ENCODE measurements at regions not wholly inside any gene's neighbourhood (a gene's known extent, or its start where the extent isn't known, plus 50 kb on each side); places are given as distances from the start of the nearest gene placed in this dataset.

DNA sequence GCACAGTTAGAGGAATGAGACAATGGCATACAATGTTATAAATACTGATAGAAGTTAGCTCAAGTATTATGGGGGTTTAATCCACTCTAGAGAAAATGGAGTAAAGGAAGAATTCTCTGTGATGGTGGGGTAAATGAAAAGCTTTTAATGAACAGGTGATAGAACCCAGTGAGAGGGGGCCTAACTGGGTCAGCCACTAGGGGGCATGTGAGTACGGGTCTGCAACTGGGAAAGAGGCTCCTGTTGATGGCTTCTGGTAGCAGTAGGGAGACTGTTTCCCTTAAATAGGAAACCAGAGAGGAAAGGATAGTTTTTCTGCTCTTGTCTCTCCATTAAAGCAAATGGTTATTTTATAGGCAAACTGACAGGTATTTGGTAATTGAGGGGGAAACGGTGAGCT lies 132.8 kb upstream of the GPR101 start:
- H2BK15ac ChIP-seq (ENCODE audit: low read depth, poor library complexity, severe bottlenecking), result no peak overlapping the region
- no peaks in the 10 kb centered on the region for H3K4me1 ChIP-seq (ENCODE audit: control insufficient read depth, insufficient read depth, low read depth, low read length)
- WGBS, result 35% methylated on average over 2 of the region's 2 CpGs
- H3K36me3 ChIP-seq (ENCODE audit: control insufficient read depth in 1 of 2, insufficient read depth in 2 of 2, low read depth in 1 of 2, low read length in 2 of 2), result no peaks in the 10 kb centered on the region
- no peak overlapping the region for H3K14ac ChIP-seq (ENCODE audit: low read length in 2 of 2)
- H2AFZ ChIP-seq (ENCODE audit: low read depth, low read length), result no peak overlapping the region
- H4K91ac ChIP-seq (ENCODE audit: low read length), result no peak overlapping the region
- H3K9me3 ChIP-seq (ENCODE audit: control insufficient read depth, low read length), result no peaks in the 10 kb centered on the region
- H2BK12ac ChIP-seq (ENCODE audit: low read length in 2 of 2), result no peak overlapping the region
- no peak overlapping the region for H3K4me2 ChIP-seq (ENCODE audit: low read length, poor library complexity, severe bottlenecking)
- no peak overlapping the region for H3K4ac ChIP-seq (ENCODE audit: low read depth in 1 of 2, low read length in 2 of 2)
- no peaks in the 10 kb centered on the region for H3K27me3 ChIP-seq (ENCODE audit: control insufficient read depth in 1 of 2, insufficient read depth in 1 of 2, low read length in 2 of 2)
- no peaks in the 10 kb centered on the region for H3K79me1 ChIP-seq (replicated peaks; ENCODE audit: low read length, poor library complexity, severe bottlenecking)
- no peak overlapping the region for H4K8ac ChIP-seq (ENCODE audit: low read length)
- H2BK120ac ChIP-seq (ENCODE audit: low read depth, low read length), result no peak overlapping the region
- H3K27ac ChIP-seq (ENCODE audit: low read length, poor library complexity, severe bottlenecking), result no peak overlapping the region
- H3K18ac ChIP-seq (ENCODE audit: low read depth in 1 of 2, low read length in 2 of 2), result no peak overlapping the region
- H3K23ac ChIP-seq (ENCODE audit: low read length in 2 of 2), result no peak overlapping the region
- no peak for DNase-seq
- H2AK5ac ChIP-seq (ENCODE audit: low read length, severe bottlenecking), result no peak overlapping the region
- H3K9ac ChIP-seq (ENCODE audit: low read length), result no peak overlapping the region
- H3K4me3 ChIP-seq (ENCODE audit: insufficient read depth in 1 of 2, low read depth in 1 of 2, low read length in 2 of 2), result no peak overlapping the region
- H2BK5ac ChIP-seq (ENCODE audit: low read depth, low read length, poor library complexity, severe bottlenecking), result no peak overlapping the region

DNA sequence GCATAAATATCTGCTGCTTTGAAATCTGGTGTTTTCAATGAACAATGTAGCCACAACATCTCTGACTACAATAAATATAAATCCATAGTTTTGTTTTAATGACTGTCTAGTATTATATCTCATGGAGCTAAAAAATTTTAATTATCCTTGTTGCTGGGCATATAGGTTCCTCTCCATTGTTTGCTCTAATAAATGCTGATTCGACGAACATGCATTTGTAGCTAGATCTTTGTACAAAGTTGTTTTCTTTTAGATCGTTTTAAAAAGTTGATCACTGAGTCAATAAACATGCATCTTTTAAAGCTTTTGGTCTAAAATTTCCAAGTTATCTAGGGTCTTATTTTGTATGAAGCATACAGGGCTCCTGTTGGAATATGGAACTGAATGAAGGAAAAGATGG lies 130.5 kb upstream of the GPR101 start:
- Histone ChIP-seq H3K4me1 (ENCODE audit: control insufficient read depth, insufficient read depth, low read depth, low read length) (no peaks in the 10 kb centered on the region), H2BK15ac (ENCODE audit: low read depth, poor library complexity, severe bottlenecking) (no peak overlapping the region), H4K8ac (ENCODE audit: low read length) (no peak overlapping the region), H3K14ac (ENCODE audit: low read length in 2 of 2) (no peak overlapping the region), H3K27ac (ENCODE audit: low read length, poor library complexity, severe bottlenecking) (no peak overlapping the region), H2BK5ac (ENCODE audit: low read depth, low read length, poor library complexity, severe bottlenecking) (no peak overlapping the region), H3K4me3 (ENCODE audit: insufficient read depth in 1 of 2, low read depth in 1 of 2, low read length in 2 of 2) (no peak overlapping the region), H2AK5ac (ENCODE audit: low read length, severe bottlenecking) (no peak overlapping the region), H3K9me3 (ENCODE audit: control insufficient read depth, low read length) (no peaks in the 10 kb centered on the region), H2BK12ac (ENCODE audit: low read length in 2 of 2) (no peak overlapping the region), H3K79me1 (replicated peaks; ENCODE audit: low read length, poor library complexity, severe bottlenecking) (no peaks in the 10 kb centered on the region), H3K23ac (ENCODE audit: low read length in 2 of 2) (no peak overlapping the region), H4K91ac (ENCODE audit: low read length) (no peak overlapping the region), H3K18ac (ENCODE audit: low read depth in 1 of 2, low read length in 2 of 2) (no peak overlapping the region), H3K27me3 (ENCODE audit: control insufficient read depth in 1 of 2, insufficient read depth in 1 of 2, low read length in 2 of 2) (no peaks in the 10 kb centered on the region), H2BK120ac (ENCODE audit: low read depth, low read length) (no peak overlapping the region), H3K9ac (ENCODE audit: low read length) (no peak overlapping the region), H3K36me3 (ENCODE audit: control insufficient read depth in 1 of 2, insufficient read depth in 2 of 2, low read depth in 1 of 2, low read length in 2 of 2) (no peaks in the 10 kb centered on the region), H3K4ac (ENCODE audit: low read depth in 1 of 2, low read length in 2 of 2) (no peak overlapping the region), H2AFZ (ENCODE audit: low read depth, low read length) (no peak overlapping the region), H3K4me2 (ENCODE audit: low read length, poor library complexity, severe bottlenecking) (no peak overlapping the region)
- WGBS, result 92% methylated on average over 2 of the region's 3 CpGs
- no peak for DNase-seq

DNA sequence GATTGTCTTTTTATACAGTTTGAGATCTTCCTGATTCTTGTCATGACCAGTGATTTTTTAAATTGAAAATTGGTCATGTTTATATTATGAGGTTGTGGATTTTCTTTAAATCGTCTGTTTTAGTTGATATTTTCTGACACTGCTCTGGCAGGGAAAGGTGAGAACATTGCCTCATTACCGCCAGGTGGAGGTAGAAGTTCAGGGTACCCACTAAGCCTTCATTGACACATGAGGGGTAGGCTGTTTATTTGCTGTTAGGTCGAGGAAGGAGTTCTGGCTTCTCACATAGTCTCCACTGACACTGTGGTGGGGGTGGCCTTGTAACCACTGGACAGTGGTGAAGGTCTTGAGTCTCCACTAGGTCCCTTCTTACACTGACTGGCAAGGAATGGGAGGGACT lies 117.6 kb upstream of the GPR101 start:
- H2BK5ac ChIP-seq (ENCODE audit: low read depth, low read length, poor library complexity, severe bottlenecking), result no peak overlapping the region
- no peak overlapping the region for H3K4me2 ChIP-seq (ENCODE audit: low read length, poor library complexity, severe bottlenecking)

DNA sequence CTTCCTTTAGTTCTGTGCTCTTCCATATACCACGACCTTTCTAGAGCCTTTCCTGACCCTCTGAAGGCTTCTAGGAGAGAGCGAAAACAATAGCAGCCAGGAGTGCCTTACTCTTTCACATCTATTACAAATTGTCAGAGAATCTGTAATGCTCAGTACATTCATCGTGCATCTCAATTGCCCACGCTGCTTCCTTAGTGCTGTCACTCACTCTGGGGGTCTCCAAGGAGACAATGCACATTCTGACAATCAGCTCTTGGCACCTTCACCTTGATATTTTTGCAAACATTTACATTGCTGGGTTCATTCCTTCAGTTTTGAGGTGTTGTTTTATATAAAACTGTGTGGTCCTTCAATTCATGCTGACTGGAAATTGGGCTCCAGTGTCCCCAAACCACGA lies 110.1 kb upstream of the GPR101 start:
- 75% methylated on average over 4 of the region's 5 CpGs for WGBS
- no peak overlapping the region for H2AK5ac ChIP-seq (ENCODE audit: low read length, severe bottlenecking)
- no peaks in the 10 kb centered on the region for H3K79me1 ChIP-seq (replicated peaks; ENCODE audit: low read length, poor library complexity, severe bottlenecking)
- no peaks in the 10 kb centered on the region for H3K36me3 ChIP-seq (ENCODE audit: control insufficient read depth in 1 of 2, insufficient read depth in 2 of 2, low read depth in 1 of 2, low read length in 2 of 2)
- peaks cover 0 to 2% of the 10 kb centered on the region in 2 experiments for H3K27me3 ChIP-seq (ENCODE audit: control insufficient read depth in 1 of 2, insufficient read depth in 1 of 2, low read length in 2 of 2)
- H2BK120ac ChIP-seq (ENCODE audit: low read depth, low read length), result no peak overlapping the region
- H2BK5ac ChIP-seq (ENCODE audit: low read depth, low read length, poor library complexity, severe bottlenecking), result no peak overlapping the region
- no peak overlapping the region for H3K18ac ChIP-seq (ENCODE audit: low read depth in 1 of 2, low read length in 2 of 2)
- no peak overlapping the region for H3K4ac ChIP-seq (ENCODE audit: low read depth in 1 of 2, low read length in 2 of 2)
- DNase-seq, result no peak
- no peak overlapping the region for H3K4me3 ChIP-seq (ENCODE audit: insufficient read depth in 1 of 2, low read depth in 1 of 2, low read length in 2 of 2)
- no peak overlapping the region for H2AFZ ChIP-seq (ENCODE audit: low read depth, low read length)
- H3K4me1 ChIP-seq (ENCODE audit: control insufficient read depth, insufficient read depth, low read depth, low read length), result no peaks in the 10 kb centered on the region
- no peaks in the 10 kb centered on the region for H3K9me3 ChIP-seq (ENCODE audit: control insufficient read depth, low read length)
- H4K91ac ChIP-seq (ENCODE audit: low read length), result no peak overlapping the region
- no peak overlapping the region for H2BK12ac ChIP-seq (ENCODE audit: low read length in 2 of 2)
- H4K8ac ChIP-seq (ENCODE audit: low read length), result no peak overlapping the region
- H3K9ac ChIP-seq (ENCODE audit: low read length), result no peak overlapping the region
- H3K23ac ChIP-seq (ENCODE audit: low read length in 2 of 2), result no peak overlapping the region
- H3K27ac ChIP-seq (ENCODE audit: low read length, poor library complexity, severe bottlenecking), result no peak overlapping the region
- no peak overlapping the region for H3K14ac ChIP-seq (ENCODE audit: low read length in 2 of 2)
- no peak overlapping the region for H2BK15ac ChIP-seq (ENCODE audit: low read depth, poor library complexity, severe bottlenecking)
- H3K4me2 ChIP-seq (ENCODE audit: low read length, poor library complexity, severe bottlenecking), result no peak overlapping the region

More for the DNA sequence above, 117.6 kb upstream of the GPR101 start:
- H3K36me3 ChIP-seq (ENCODE audit: control insufficient read depth in 1 of 2, insufficient read depth in 2 of 2, low read depth in 1 of 2, low read length in 2 of 2), result no peaks in the 10 kb centered on the region
- no peak overlapping the region for H2BK12ac ChIP-seq (ENCODE audit: low read length in 2 of 2)
- WGBS, result 20% methylated on average over 3 of the region's 3 CpGs
- H3K4me3 ChIP-seq (ENCODE audit: insufficient read depth in 1 of 2, low read depth in 1 of 2, low read length in 2 of 2), result no peak overlapping the region
- no peak overlapping the region for H3K18ac ChIP-seq (ENCODE audit: low read depth in 1 of 2, low read length in 2 of 2)
- no peak overlapping the region for H4K91ac ChIP-seq (ENCODE audit: low read length)
- H3K4me1 ChIP-seq (ENCODE audit: control insufficient read depth, insufficient read depth, low read depth, low read length), result no peaks in the 10 kb centered on the region
- H3K79me1 ChIP-seq (replicated peaks; ENCODE audit: low read length, poor library complexity, severe bottlenecking), result no peaks in the 10 kb centered on the region
- H3K4ac ChIP-seq (ENCODE audit: low read depth in 1 of 2, low read length in 2 of 2), result no peak overlapping the region
- DNase-seq, result no peak
- no peak overlapping the region for H2AK5ac ChIP-seq (ENCODE audit: low read length, severe bottlenecking)
- no peak overlapping the region for H3K27ac ChIP-seq (ENCODE audit: low read length, poor library complexity, severe bottlenecking)
- no peak overlapping the region for H3K23ac ChIP-seq (ENCODE audit: low read length in 2 of 2)
- H2BK15ac ChIP-seq (ENCODE audit: low read depth, poor library complexity, severe bottlenecking), result no peak overlapping the region
- H3K14ac ChIP-seq (ENCODE audit: low read length in 2 of 2), result no peak overlapping the region
- H2AFZ ChIP-seq (ENCODE audit: low read depth, low read length), result no peak overlapping the region
- peaks cover 0 to 2% of the 10 kb centered on the region in 2 experiments for H3K27me3 ChIP-seq (ENCODE audit: control insufficient read depth in 1 of 2, insufficient read depth in 1 of 2, low read length in 2 of 2)
- H4K8ac ChIP-seq (ENCODE audit: low read length), result no peak overlapping the region
- no peaks in the 10 kb centered on the region for H3K9me3 ChIP-seq (ENCODE audit: control insufficient read depth, low read length)
- H2BK120ac ChIP-seq (ENCODE audit: low read depth, low read length), result no peak overlapping the region
- H3K9ac ChIP-seq (ENCODE audit: low read length), result no peak overlapping the region
